Fibroblast of skin of right biceps (primary cell): ENCODE measurements at regions not wholly inside any gene's neighbourhood (a gene's known extent, or its start where the extent isn't known, plus 50 kb on each side); places are given as distances from the start of the nearest gene placed in this dataset.

Source experiments
- DNase-seq: peaks from one replicate; pipeline ENCODE4 v3.0.0-alpha.2; 2013

DNA sequence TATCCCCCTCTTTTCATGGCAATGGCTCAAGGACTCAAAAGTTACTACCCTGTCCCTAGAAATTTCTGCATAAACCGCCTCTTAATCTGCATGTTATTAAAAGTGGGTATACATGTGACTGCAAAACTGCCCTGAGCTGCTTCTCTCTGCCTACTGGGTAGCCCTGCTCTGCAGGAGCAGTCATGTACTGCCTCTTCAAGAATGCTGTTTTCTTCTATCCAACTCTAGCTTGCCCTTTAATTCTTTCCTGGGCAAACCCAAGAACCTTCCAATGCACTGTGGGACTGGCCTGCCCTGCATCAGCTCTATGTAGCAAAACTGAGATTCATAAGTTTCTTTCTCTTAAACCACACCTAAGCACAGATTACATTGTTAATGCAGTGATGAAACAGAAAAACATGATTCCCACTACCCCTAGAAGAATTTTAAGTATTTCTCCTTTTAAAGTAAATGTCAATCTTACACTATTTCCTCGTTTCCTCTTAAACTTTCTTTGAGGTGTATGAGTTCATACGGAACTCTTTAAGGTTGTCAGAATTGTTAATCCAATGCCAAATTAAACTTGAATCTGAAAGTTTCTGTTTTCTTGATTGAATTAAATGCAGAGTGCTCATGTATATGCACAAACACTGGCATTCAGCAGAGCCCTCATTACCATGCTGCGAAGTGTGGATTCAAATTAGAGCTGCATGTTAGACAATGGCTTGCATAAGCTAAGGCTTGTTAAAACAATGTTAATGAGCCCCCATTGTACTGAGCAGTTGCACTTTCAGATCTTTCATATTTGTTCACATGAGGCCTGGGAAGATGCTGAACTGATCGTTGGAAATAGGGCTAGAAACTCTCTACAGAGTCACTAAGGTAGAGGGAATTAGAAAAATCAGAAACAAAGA lies 669.9 kb upstream of the PCDH20 start:
- DNase-seq, result no peak

DNA sequence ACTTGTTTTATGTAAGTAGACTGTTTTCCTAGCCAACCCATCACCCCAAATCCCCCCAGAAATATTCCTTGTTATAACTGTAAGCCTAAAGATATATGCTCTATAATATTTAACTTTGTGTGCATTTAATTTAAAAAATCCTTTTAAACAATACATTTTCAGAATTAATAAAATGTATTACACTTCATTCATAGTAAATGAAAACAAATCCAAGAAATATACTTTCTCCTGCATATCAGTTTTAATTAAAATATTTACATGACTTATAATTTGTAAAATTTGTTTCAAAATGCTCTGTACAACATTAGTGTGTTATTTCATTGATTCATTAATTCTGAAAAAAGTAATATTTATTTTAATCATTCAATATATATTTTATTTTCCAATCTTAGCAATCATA lies 669.1 kb upstream of the PCDH20 start:
- DNase-seq, result no peak

DNA sequence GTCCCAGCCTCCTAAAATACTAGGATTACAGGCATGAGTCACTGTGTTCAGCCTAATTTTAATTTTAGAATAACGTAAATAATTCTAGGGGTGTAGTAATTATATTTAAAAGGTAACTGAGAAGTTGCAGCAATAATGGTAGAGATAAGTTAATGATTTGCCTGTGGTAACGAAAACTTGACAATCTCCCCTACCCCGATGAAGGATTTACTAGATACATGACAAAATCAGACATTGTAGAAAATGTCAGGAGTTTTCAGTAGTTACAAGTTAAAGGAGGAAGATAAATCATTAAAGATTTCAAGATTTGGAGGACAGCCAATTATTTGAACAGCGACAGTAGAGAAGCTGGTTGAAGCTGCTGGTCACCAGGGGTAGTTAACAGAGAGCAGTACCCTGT lies 652.2 kb upstream of the PCDH20 start:
- DNase-seq, result no peak

- DNase-seq, result no peak
Observed at GRCh38 chr13:62065016-62065415, 649.4 kb upstream of the PCDH20 start.

- no peak for DNase-seq
Observed at GRCh38 chr13:62061751-62062150, 646.1 kb upstream of the PCDH20 start.

GRCh38 chr13:62060570-62060969 lies 644.9 kb upstream of the PCDH20 start:
- no peak for DNase-seq

- no peak for DNase-seq
Observed at GRCh38 chr13:62057286-62057685, 641.6 kb upstream of the PCDH20 start.

- DNase-seq, result no peak
Observed at GRCh38 chr13:62049992-62050391, 634.3 kb upstream of the PCDH20 start.

- no peak for DNase-seq
Observed at GRCh38 chr13:62046512-62046911, 630.9 kb upstream of the PCDH20 start.

GRCh38 chr13:62043600-62043999 lies 628.0 kb upstream of the PCDH20 start:
- DNase-seq, result no peak

DNA sequence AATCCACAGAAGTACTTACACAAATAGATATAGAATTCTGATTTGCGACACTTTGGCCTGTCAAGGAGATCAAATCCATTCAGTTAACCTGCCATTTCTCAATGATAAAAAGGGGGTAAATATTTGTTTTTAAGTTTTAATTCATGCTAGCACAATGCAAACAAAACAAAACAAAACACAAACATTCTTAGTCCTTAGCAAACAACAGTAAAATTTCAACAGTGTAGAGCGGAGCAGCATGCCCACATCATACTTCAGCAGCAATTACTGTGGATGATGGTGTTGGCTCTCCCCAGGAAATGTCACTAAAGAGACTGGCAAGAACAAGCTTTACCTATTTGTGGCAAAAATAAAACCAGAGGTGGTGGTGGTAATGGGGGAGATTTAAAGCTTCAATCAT lies 625.2 kb upstream of the PCDH20 start:
- DNase-seq, result no peak

DNA sequence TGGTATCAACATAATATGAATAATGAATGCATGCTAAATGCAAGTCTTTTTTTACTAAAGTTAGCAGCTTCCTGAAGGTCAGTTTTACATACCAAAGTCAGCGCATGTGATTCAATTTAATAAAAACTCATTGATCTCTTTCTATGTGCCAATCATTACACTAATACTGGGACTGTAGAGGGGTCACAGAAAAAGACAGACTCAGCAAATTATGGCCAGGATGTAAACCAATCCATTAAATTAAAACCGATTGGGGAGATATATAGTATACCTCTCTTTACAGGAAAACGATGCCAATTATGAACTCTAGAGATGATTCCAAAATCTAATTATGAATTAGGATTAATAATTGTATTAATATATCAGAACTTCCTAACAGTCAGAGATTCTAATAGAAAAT lies 624.4 kb upstream of the PCDH20 start:
- no peak for DNase-seq

DNA sequence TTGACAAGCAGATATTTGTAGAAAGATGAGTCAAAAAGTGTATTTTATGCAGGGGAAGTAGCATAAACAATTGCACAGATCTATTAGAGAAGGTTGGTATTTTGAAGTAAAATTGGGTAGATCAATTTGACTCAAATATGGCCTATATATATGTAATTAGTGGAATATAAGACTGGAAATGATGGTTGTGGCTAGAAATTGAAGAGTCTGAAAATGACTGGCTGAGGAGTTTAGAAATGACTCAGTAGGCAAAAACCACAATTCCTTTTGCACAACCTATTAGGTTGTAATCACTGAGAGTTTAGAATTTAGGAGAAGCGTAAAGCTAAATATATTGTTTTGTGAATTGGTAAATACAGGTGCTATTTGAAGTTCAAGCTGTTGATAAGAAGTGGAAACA lies 622.6 kb upstream of the PCDH20 start:
- no peak for DNase-seq

- no peak for DNase-seq
Observed at GRCh38 chr13:62035981-62036380, 620.3 kb upstream of the PCDH20 start.

- DNase-seq, result no peak
Observed at GRCh38 chr13:62033934-62034333, 618.3 kb upstream of the PCDH20 start.

DNA sequence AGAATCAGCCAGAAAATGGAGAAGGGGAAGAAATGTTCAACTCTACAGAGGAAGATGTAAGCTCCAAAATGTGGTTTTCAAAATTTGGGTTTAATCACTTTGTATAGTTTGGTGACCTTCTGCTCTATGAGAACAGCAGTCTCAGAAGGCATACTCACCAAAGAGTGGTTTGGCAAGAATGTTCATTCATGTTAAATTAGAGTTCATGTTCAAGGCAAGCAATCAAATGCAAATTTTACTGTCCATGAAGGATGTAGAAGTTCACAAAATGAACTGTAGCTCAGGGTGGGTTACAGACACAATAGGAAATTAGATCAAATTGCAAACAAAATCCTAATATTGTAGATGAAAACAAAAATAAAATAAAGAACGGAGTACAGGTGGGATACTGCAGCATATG lies 606.7 kb upstream of the PCDH20 start:
- DNase-seq, result no peak

DNA sequence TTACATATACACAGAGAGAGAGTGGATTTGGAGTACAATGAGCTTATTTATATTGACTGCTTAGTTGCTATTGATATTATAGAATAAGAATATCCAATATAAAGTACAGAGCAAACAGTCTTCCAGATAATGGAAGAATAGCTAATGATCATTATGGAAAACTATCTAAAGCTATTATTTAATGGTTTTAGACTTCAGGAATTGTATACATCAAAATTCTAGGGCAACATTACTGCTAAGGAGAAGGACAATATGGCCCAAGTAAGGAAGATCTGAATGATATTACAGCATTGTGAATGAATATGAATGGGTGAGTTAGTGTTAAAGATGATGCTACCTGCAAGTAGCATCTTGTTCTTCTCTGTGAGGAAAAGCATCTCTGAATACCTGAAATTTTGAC lies 604.2 kb upstream of the PCDH20 start:
- no peak for DNase-seq

DNA sequence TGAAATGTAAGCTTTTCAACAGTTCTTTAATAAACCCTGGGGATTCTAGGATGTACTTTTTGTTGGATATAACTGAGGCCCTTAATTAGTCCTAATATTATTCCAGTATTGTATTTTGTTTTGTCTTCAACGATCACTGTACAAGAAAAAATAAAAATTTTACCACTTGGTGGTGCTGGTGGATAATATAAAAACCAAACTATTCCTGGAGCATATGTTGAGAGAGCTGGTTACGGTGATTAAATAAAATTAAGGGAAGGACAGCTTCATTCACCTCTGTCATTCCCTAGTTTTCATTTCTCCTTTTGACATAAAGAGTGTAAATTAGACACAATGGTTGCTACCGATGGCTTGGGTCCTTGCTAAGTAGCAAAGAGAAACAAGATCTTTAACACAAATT lies 598.6 kb upstream of the PCDH20 start:
- DNase-seq, result no peak

GRCh38 chr13:62003452-62003851 lies 587.8 kb upstream of the PCDH20 start:
- no peak for DNase-seq

- no peak for DNase-seq
Observed at GRCh38 chr13:61994174-61994573, 578.5 kb upstream of the PCDH20 start.

- no peak for DNase-seq
Observed at GRCh38 chr13:61989978-61990377, 574.3 kb upstream of the PCDH20 start.

GRCh38 chr13:61988810-61989209 lies 573.2 kb upstream of the PCDH20 start:
- no peak for DNase-seq

DNA sequence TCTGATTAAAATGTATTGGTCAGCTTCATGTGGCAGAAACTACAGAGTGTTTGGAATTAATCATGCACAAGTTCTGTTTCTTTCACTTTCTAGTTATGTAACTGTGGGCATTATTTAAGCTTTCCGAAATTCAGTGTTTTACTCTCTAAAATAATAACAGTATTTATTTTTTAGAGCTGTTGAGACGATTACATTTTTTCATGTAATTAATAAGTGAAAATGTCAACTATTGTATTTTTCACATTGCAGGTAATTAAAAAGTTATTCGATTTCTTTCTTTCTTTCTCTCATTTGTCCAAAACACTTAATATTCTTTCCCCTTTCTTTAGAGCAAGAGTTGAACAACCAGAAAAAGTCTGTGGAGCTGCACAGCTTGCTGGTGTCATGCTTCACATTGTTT lies 559.4 kb upstream of the PCDH20 start:
- no peak for DNase-seq

- no peak for DNase-seq
Observed at GRCh38 chr13:61965756-61966155, 550.1 kb upstream of the PCDH20 start.

- no peak for DNase-seq
Observed at GRCh38 chr13:61960981-61961380, 545.3 kb upstream of the PCDH20 start.
